BJ (cell line): ENCODE measurements at regions not wholly inside any gene's neighbourhood (a gene's known extent, or its start where the extent isn't known, plus 50 kb on each side); places are given as distances from the start of the nearest gene placed in this dataset.

Source experiments
- CTCF ChIA-PET: fragments of 350-600 bp; formaldehyde crosslinking; extraction: SDS; loops from one replicate; lab custom pipeline; 2021; ENCODE audit warnings: antibody characterized with exemption, inconsistent platforms; lab: Yijun Ruan, JAX
- POLR2A ChIA-PET: fragments of 300-600 bp; sonication (Branson Sonifier 250); formaldehyde crosslinking; extraction: SDS; loops from one replicate; lab custom pipeline; 2021; ENCODE audit warnings: antibody characterized with exemption; lab: Charles Lee
- DNase-seq: peaks from one replicate; pipeline ENCODE4 v3.0.0-alpha.2; 2011; ENCODE audit warnings: low read depth
- H3K27me3 ChIP-seq: 2 replicates; pipeline ENCODE4 v1.6.0; 2011; ENCODE audit warnings: low read length; ENCODE audit not compliant: control insufficient read depth, insufficient read depth
- H3K36me3 ChIP-seq: 2 replicates; pipeline ENCODE4 v1.5.1; 2011; ENCODE audit warnings: low read length; ENCODE audit not compliant: control insufficient read depth, insufficient read depth
- H3K4me3 ChIP-seq: 2 replicates; pipeline ENCODE4 v1.5.1; 2011; ENCODE audit warnings: low read depth, mild to moderate bottlenecking, control low read depth, low read length
- CTCF ChIP-seq: IDR thresholded peaks from 2 replicates; pipeline ENCODE4 v1.5.1; 2011; ENCODE audit warnings: low read depth, mild to moderate bottlenecking, control low read depth, inconsistent platforms, low read length, moderate library complexity; ENCODE audit not compliant: insufficient read depth

DNA sequence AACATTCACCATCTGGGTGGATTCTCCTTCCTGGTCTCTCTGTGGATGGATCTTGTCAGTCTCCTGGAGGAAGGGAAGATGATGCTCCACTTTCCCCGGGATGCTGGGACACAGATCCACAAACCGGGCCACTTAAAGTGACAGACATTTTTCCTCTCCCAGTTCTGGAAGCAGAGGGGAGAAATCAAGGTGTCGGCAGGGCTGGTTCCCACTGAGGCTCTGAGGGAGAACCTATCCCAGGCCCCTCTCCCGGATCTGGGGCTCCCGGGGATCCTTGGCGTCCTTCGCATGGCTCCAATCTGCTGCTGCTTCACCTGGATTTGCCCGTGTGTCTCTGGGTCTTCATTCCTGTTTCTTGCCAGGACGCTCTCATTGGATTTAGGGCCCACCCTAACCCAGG is 263.1 kb upstream of the TNRC6C start:
- Histone ChIP-seq H3K36me3 (no peaks in the 10 kb centered on the region), H3K27me3 (peaks cover 12% of the 10 kb centered on the region), H3K4me3 (no peak overlapping the region)
- CTCF ChIA-PET, result no interaction called here
- DNase-seq, result no peak
- POLR2A ChIA-PET, result no interaction called here
- TF ChIP-seq CTCF, result no peak

GRCh38 chr17:77696151-77696720 is 262.3 kb upstream of the TNRC6C start:
- peaks cover 9% of the 10 kb centered on the region for H3K27me3 ChIP-seq
- TF ChIP-seq CTCF, result no peak
- POLR2A ChIA-PET, result no interaction called here
- no peak overlapping the region for H3K4me3 ChIP-seq
- CTCF ChIA-PET, result no interaction called here
- no peak for DNase-seq
- H3K36me3 ChIP-seq, result no peaks in the 10 kb centered on the region

DNA sequence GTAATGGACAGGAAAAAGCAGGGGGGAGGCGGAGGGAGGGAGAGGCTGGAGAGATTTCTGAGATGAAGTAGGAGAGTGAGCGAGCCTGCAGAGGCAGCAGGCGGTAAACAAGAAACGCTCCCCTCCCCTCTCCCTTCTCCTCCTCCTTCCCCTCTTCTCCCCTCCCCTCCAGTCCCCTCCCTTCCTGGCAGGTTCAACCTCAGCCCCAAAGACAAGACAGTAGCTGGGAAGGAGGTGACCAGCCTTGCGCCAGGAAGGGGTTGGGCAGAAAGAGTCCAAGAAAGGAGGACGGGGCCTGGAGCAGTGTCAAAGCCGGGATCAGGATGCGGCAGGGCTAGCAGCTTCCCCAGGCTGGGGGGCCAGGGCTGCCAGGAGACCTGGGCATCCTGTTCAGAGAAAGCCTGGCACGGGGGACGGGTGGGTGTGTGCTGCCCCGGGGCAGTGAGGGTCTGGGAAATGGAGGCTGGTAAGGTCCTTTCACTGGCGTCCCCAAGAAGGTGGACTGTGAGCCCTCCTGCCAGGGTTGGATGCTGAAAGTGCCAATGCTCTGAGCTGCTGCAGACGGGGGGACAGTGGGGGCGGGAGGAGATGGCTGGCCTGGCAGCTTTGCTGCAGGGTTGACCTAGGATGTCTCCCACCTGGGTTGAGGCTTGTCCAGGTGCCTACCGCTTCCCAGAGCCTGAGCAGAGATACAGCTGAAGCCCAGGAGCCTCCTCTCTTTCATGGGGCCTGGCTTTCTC is 261.6 kb upstream of the TNRC6C start:
- CTCF ChIA-PET, result interaction anchor here (0.6 to 1.5 kb wide), 2 partner anchors 17 to 316 kb away, joined by 3 to 4 read pairs; no protein-coding TSS in a partner anchor
- peaks cover 8% of the 10 kb centered on the region for H3K27me3 ChIP-seq
- no peak overlapping the region for H3K4me3 ChIP-seq
- TF ChIP-seq CTCF, result no peak
- POLR2A ChIA-PET, result no interaction called here
- no peaks in the 10 kb centered on the region for H3K36me3 ChIP-seq
- no peak for DNase-seq

- DNase-seq, result no peak
- ChIA-PET POLR2A (no interaction called here), CTCF (interaction anchor here (0.6 to 1.5 kb wide), 3 partner anchors 198 to 482 kb away, joined by 3 to 4 read pairs (median 3); no protein-coding TSS in a partner anchor)
- H3K36me3 ChIP-seq, result no peaks in the 10 kb centered on the region
- no peak for TF ChIP-seq CTCF
- peaks cover 10% of the 10 kb centered on the region for H3K27me3 ChIP-seq
- no peak overlapping the region for H3K4me3 ChIP-seq
Measured at GRCh38 chr17:77697480-77698400, 260.8 kb upstream of the TNRC6C start.
